Testis (tissue), 2 donors: ENCODE measurements at regions not wholly inside any gene's neighbourhood (a gene's known extent, or its start where the extent isn't known, plus 50 kb on each side); places are given as distances from the start of the nearest gene placed in this dataset.

Experiments
- CTCF ChIP-seq, 3 experiments: fragments of 450-650 bp in 2 of 3; fragments of 200-600 bp in 1 of 3; sonication (generic) in 1 of 3; IDR thresholded peaks; one replicate each; pipeline ENCODE4 v1.5.1; 2016 to 2019; ENCODE audit warnings: antibody characterized with exemption in 3 of 3, mild to moderate bottlenecking in 2 of 3, moderate library complexity in 1 of 3
- POLR2A ChIP-seq: fragments of 450-650 bp; IDR thresholded peaks from one replicate; pipeline ENCODE4 v1.6.1; 2017; ENCODE audit warnings: antibody characterized with exemption, mild to moderate bottlenecking, moderate library complexity

- TF ChIP-seq CTCF (IDR thresholded peaks at IDR 0.05) = no peak
- no peak for TF ChIP-seq POLR2A
Observed at GRCh38 chr5:167576126-167576525, 715.3 kb upstream of the WWC1 start.
